ENCODE measurements at regions not wholly inside any gene's neighbourhood (a gene's known extent, or its start where the extent isn't known, plus 50 kb on each side); places are given as distances from the start of the nearest gene placed in this dataset.

- no peak overlapping the region for H3K4me3 ChIP-seq (ENCODE audit: low read length)
- TF ChIP-seq ZNF274 (IDR thresholded peaks at IDR 0.05; ENCODE audit: low read depth, low read length) = no peak
Observed at GRCh38 chr13:106186366-106187030, 349.0 kb downstream of the EFNB2 start.

- H3K4me3 ChIP-seq (ENCODE audit: low read length) = no peak overlapping the region
- no peak for TF ChIP-seq ZNF274 (IDR thresholded peaks at IDR 0.05; ENCODE audit: low read depth, low read length)
Observed at GRCh38 chr13:106184790-106185189, 350.7 kb downstream of the EFNB2 start.

- H3K4me3 ChIP-seq (ENCODE audit: low read length) = no peak overlapping the region
- TF ChIP-seq ZNF274 (IDR thresholded peaks at IDR 0.05; ENCODE audit: low read depth, low read length) = no peak
Observed at GRCh38 chr13:106183410-106184065, 351.9 kb downstream of the EFNB2 start.

- no peak for TF ChIP-seq ZNF274 (IDR thresholded peaks at IDR 0.05; ENCODE audit: low read depth, low read length)
- H3K4me3 ChIP-seq (ENCODE audit: low read length) = no peak overlapping the region
Observed at GRCh38 chr13:106182404-106182803, 353.1 kb downstream of the EFNB2 start.

- no peak for TF ChIP-seq ZNF274 (IDR thresholded peaks at IDR 0.05; ENCODE audit: low read depth, low read length)
- no peak overlapping the region for H3K4me3 ChIP-seq (ENCODE audit: low read length)
Observed at GRCh38 chr13:106178816-106179215, 356.6 kb downstream of the EFNB2 start.

- H3K4me3 ChIP-seq (ENCODE audit: low read length) = no peak overlapping the region
- no peak for TF ChIP-seq ZNF274 (IDR thresholded peaks at IDR 0.05; ENCODE audit: low read depth, low read length)
Observed at GRCh38 chr13:106177146-106177545, 358.3 kb downstream of the EFNB2 start.

- TF ChIP-seq ZNF274 (IDR thresholded peaks at IDR 0.05; ENCODE audit: low read depth, low read length) = no peak
- H3K4me3 ChIP-seq (ENCODE audit: low read length) = no peak overlapping the region
Observed at GRCh38 chr13:106176117-106176516, 359.3 kb downstream of the EFNB2 start.

- TF ChIP-seq ZNF274 (IDR thresholded peaks at IDR 0.05; ENCODE audit: low read depth, low read length) = no peak
- no peak overlapping the region for H3K4me3 ChIP-seq (ENCODE audit: low read length)
Observed at GRCh38 chr13:106173891-106174610, 361.4 kb downstream of the EFNB2 start.

- no peak for TF ChIP-seq ZNF274 (IDR thresholded peaks at IDR 0.05; ENCODE audit: low read depth, low read length)
- H3K4me3 ChIP-seq (ENCODE audit: low read length) = no peak overlapping the region
Observed at GRCh38 chr13:106173346-106173745, 362.1 kb downstream of the EFNB2 start.

GRCh38 chr13:106172176-106172905, 363.1 kb downstream of the EFNB2 start:
- no peak overlapping the region for H3K4me3 ChIP-seq (ENCODE audit: low read length)
- no peak for TF ChIP-seq ZNF274 (IDR thresholded peaks at IDR 0.05; ENCODE audit: low read depth, low read length)

GRCh38 chr13:106163426-106163825, 372.0 kb downstream of the EFNB2 start:
- TF ChIP-seq ZNF274 (IDR thresholded peaks at IDR 0.05; ENCODE audit: low read depth, low read length) = no peak
- no peak overlapping the region for H3K4me3 ChIP-seq (ENCODE audit: low read length)

- no peak overlapping the region for H3K4me3 ChIP-seq (ENCODE audit: low read length)
- TF ChIP-seq ZNF274 (IDR thresholded peaks at IDR 0.05; ENCODE audit: low read depth, low read length) = no peak
Observed at GRCh38 chr13:106161146-106161545, 374.3 kb downstream of the EFNB2 start.

GRCh38 chr13:106159295-106160195, 375.9 kb downstream of the EFNB2 start:
- no peak overlapping the region for H3K4me3 ChIP-seq (ENCODE audit: low read length)
- TF ChIP-seq ZNF274 (IDR thresholded peaks at IDR 0.05; ENCODE audit: low read depth, low read length) = no peak

All from GM08714 (cell line).